ENCODE measurements at regions not wholly inside any gene's neighbourhood (a gene's known extent, or its start where the extent isn't known, plus 50 kb on each side); places are given as distances from the start of the nearest gene placed in this dataset.

GRCh38 chr4:151955721-151956380, 195.0 kb upstream of the GATB start:
- no peaks in the 10 kb centered on the region for H3K27me3 ChIP-seq (ENCODE audit: insufficient read depth, poor library complexity, severe bottlenecking)
- no peak overlapping the region for H3K27ac ChIP-seq (ENCODE audit: poor library complexity, severe bottlenecking)
- DNase-seq (ENCODE audit: low spot score), result no peak
- TF ChIP-seq CTCF (IDR thresholded peaks at IDR 0.05; ENCODE audit: poor library complexity, severe bottlenecking), result no peak
- no peak overlapping the region for H3K4me3 ChIP-seq (ENCODE audit: severe bottlenecking)
- no peaks in the 10 kb centered on the region for H3K36me3 ChIP-seq (ENCODE audit: low read depth)
- no peaks in the 10 kb centered on the region for H3K4me1 ChIP-seq (ENCODE audit: insufficient read depth, poor library complexity, severe bottlenecking)
- no peaks in the 10 kb centered on the region for H3K9me3 ChIP-seq (ENCODE audit: severe bottlenecking)
- ATAC-seq (ENCODE audit: low read depth), result no peak

- peaks cover 4% of the 10 kb centered on the region for H3K4me1 ChIP-seq (ENCODE audit: insufficient read depth, poor library complexity, severe bottlenecking)
- no peaks in the 10 kb centered on the region for H3K9me3 ChIP-seq (ENCODE audit: severe bottlenecking)
- H3K27me3 ChIP-seq (ENCODE audit: insufficient read depth, poor library complexity, severe bottlenecking), result no peaks in the 10 kb centered on the region
- TF ChIP-seq CTCF (IDR thresholded peaks at IDR 0.05; ENCODE audit: poor library complexity, severe bottlenecking), result no peak
- H3K4me3 ChIP-seq (ENCODE audit: severe bottlenecking), result no peak overlapping the region
- DNase-seq (ENCODE audit: low spot score) (no peak), ATAC-seq (ENCODE audit: low read depth) (no peak)
- H3K36me3 ChIP-seq (ENCODE audit: low read depth), result no peaks in the 10 kb centered on the region
- no peak overlapping the region for H3K27ac ChIP-seq (ENCODE audit: poor library complexity, severe bottlenecking)
These were observed 193.1 kb upstream of the GATB start for GRCh38 chr4:151953795-151954372.

- no peak for TF ChIP-seq CTCF (IDR thresholded peaks at IDR 0.05; ENCODE audit: poor library complexity, severe bottlenecking)
- Histone ChIP-seq H3K9me3 (ENCODE audit: severe bottlenecking) (no peaks in the 10 kb centered on the region), H3K27me3 (ENCODE audit: insufficient read depth, poor library complexity, severe bottlenecking) (no peaks in the 10 kb centered on the region), H3K4me3 (ENCODE audit: severe bottlenecking) (no peak overlapping the region), H3K27ac (ENCODE audit: poor library complexity, severe bottlenecking) (no peak overlapping the region), H3K4me1 (ENCODE audit: insufficient read depth, poor library complexity, severe bottlenecking) (peaks cover 9% of the 10 kb centered on the region), H3K36me3 (ENCODE audit: low read depth) (no peaks in the 10 kb centered on the region)
- DNase-seq (ENCODE audit: low spot score) (no peak), ATAC-seq (ENCODE audit: low read depth) (no peak)
These were observed 192.5 kb upstream of the GATB start for GRCh38 chr4:151953312-151953711.

GRCh38 chr4:151952711-151953254, 192.0 kb upstream of the GATB start:
- DNase-seq (ENCODE audit: low spot score) (no peak), ATAC-seq (ENCODE audit: low read depth) (no peak)
- Histone ChIP-seq H3K4me3 (ENCODE audit: severe bottlenecking) (no peak overlapping the region), H3K36me3 (ENCODE audit: low read depth) (no peaks in the 10 kb centered on the region), H3K9me3 (ENCODE audit: severe bottlenecking) (peaks cover 2% of the 10 kb centered on the region), H3K27me3 (ENCODE audit: insufficient read depth, poor library complexity, severe bottlenecking) (no peaks in the 10 kb centered on the region), H3K27ac (ENCODE audit: poor library complexity, severe bottlenecking) (no peak overlapping the region), H3K4me1 (ENCODE audit: insufficient read depth, poor library complexity, severe bottlenecking) (peaks cover 9% of the 10 kb centered on the region)
- no peak for TF ChIP-seq CTCF (IDR thresholded peaks at IDR 0.05; ENCODE audit: poor library complexity, severe bottlenecking)

- ATAC-seq (ENCODE audit: low read depth), result no peak
- Histone ChIP-seq H3K4me3 (ENCODE audit: severe bottlenecking) (no peak overlapping the region), H3K27ac (ENCODE audit: poor library complexity, severe bottlenecking) (no peak overlapping the region), H3K36me3 (ENCODE audit: low read depth) (no peaks in the 10 kb centered on the region), H3K27me3 (ENCODE audit: insufficient read depth, poor library complexity, severe bottlenecking) (no peaks in the 10 kb centered on the region), H3K4me1 (ENCODE audit: insufficient read depth, poor library complexity, severe bottlenecking) (peaks cover 9% of the 10 kb centered on the region), H3K9me3 (ENCODE audit: severe bottlenecking) (peaks cover 6% of the 10 kb centered on the region)
- TF ChIP-seq CTCF (IDR thresholded peaks at IDR 0.05; ENCODE audit: poor library complexity, severe bottlenecking), result no peak
- no peak for DNase-seq (ENCODE audit: low spot score)
These were observed 191.3 kb upstream of the GATB start for GRCh38 chr4:151952137-151952536.
